ENCODE measurements at regions not wholly inside any gene's neighbourhood (a gene's known extent, or its start where the extent isn't known, plus 50 kb on each side); places are given as distances from the start of the nearest gene placed in this dataset.

- Histone ChIP-seq H3K4me3 (ENCODE audit: low read length) (no peak overlapping the region), H3K4me1 (ENCODE audit: control insufficient read depth, low read length) (no peaks in the 10 kb centered on the region), H3K27me3 (ENCODE audit: control insufficient read depth, low read length) (no peaks in the 10 kb centered on the region), H3K9me3 (ENCODE audit: control insufficient read depth, insufficient read depth, low read length) (no peaks in the 10 kb centered on the region), H3K36me3 (ENCODE audit: control insufficient read depth, low read length) (no peaks in the 10 kb centered on the region), H4K20me1 (ENCODE audit: control insufficient read depth, insufficient read depth, low read depth, low read length) (no peaks in the 10 kb centered on the region), H3K4me2 (ENCODE audit: low read length) (no peak overlapping the region), H3K79me2 (ENCODE audit: control insufficient read depth, low read length) (no peaks in the 10 kb centered on the region), H3K9me2 (replicated peaks; ENCODE audit: control insufficient read depth, low read length) (no peaks in the 10 kb centered on the region), H3F3A (ENCODE audit: control insufficient read depth, insufficient read depth) (no peaks in the 10 kb centered on the region), H3K27ac (ENCODE audit: low read depth, low read length) (no peak overlapping the region)
- TF ChIP-seq EZH2phosphoT487 (IDR thresholded peaks at IDR 0.05; ENCODE audit: borderline replicate concordance, low read length), result no peak
- no peak for TF ChIP-seq CTCF (IDR thresholded peaks at IDR 0.05; ENCODE audit: low read depth, low read length, poor library complexity, severe bottlenecking)
Measured at GRCh38 chr10:129169115-129169514, 297.9 kb upstream of the MGMT start.

- no peaks in the 10 kb centered on the region for H3K9me3 ChIP-seq (ENCODE audit: control insufficient read depth, insufficient read depth, low read length)
- no peaks in the 10 kb centered on the region for H4K20me1 ChIP-seq (ENCODE audit: control insufficient read depth, insufficient read depth, low read depth, low read length)
- H3K4me3 ChIP-seq (ENCODE audit: low read length), result no peak overlapping the region
- no peaks in the 10 kb centered on the region for H3K27me3 ChIP-seq (ENCODE audit: control insufficient read depth, low read length)
- no peak overlapping the region for H3K4me2 ChIP-seq (ENCODE audit: low read length)
- no peaks in the 10 kb centered on the region for H3K79me2 ChIP-seq (ENCODE audit: control insufficient read depth, low read length)
- no peaks in the 10 kb centered on the region for H3K4me1 ChIP-seq (ENCODE audit: control insufficient read depth, low read length)
- no peaks in the 10 kb centered on the region for H3F3A ChIP-seq (ENCODE audit: control insufficient read depth, insufficient read depth)
- TF ChIP-seq CTCF (IDR thresholded peaks at IDR 0.05; ENCODE audit: low read depth, low read length, poor library complexity, severe bottlenecking) (no peak), EZH2phosphoT487 (IDR thresholded peaks at IDR 0.05; ENCODE audit: borderline replicate concordance, low read length) (no peak)
- H3K9me2 ChIP-seq (replicated peaks; ENCODE audit: control insufficient read depth, low read length), result no peaks in the 10 kb centered on the region
- no peak overlapping the region for H3K27ac ChIP-seq (ENCODE audit: low read depth, low read length)
- no peaks in the 10 kb centered on the region for H3K36me3 ChIP-seq (ENCODE audit: control insufficient read depth, low read length)
Measured at GRCh38 chr10:129170812-129171211, 296.2 kb upstream of the MGMT start.

- H3K4me3 ChIP-seq (ENCODE audit: low read length), result no peak overlapping the region
- H3K4me2 ChIP-seq (ENCODE audit: low read length), result no peak overlapping the region
- H3K4me1 ChIP-seq (ENCODE audit: control insufficient read depth, low read length), result no peaks in the 10 kb centered on the region
- H3K9me2 ChIP-seq (replicated peaks; ENCODE audit: control insufficient read depth, low read length), result no peaks in the 10 kb centered on the region
- no peak for TF ChIP-seq EZH2phosphoT487 (IDR thresholded peaks at IDR 0.05; ENCODE audit: borderline replicate concordance, low read length)
- no peak overlapping the region for H3K27ac ChIP-seq (ENCODE audit: low read depth, low read length)
- no peaks in the 10 kb centered on the region for H3F3A ChIP-seq (ENCODE audit: control insufficient read depth, insufficient read depth)
- no peaks in the 10 kb centered on the region for H3K36me3 ChIP-seq (ENCODE audit: control insufficient read depth, low read length)
- no peaks in the 10 kb centered on the region for H3K27me3 ChIP-seq (ENCODE audit: control insufficient read depth, low read length)
- H4K20me1 ChIP-seq (ENCODE audit: control insufficient read depth, insufficient read depth, low read depth, low read length), result no peaks in the 10 kb centered on the region
- no peaks in the 10 kb centered on the region for H3K9me3 ChIP-seq (ENCODE audit: control insufficient read depth, insufficient read depth, low read length)
- H3K79me2 ChIP-seq (ENCODE audit: control insufficient read depth, low read length), result no peaks in the 10 kb centered on the region
Measured at GRCh38 chr10:129171812-129172211, 295.2 kb upstream of the MGMT start.

GRCh38 chr10:129174232-129175014 lies 292.6 kb upstream of the MGMT start:
- no peaks in the 10 kb centered on the region for H3K4me1 ChIP-seq (ENCODE audit: control insufficient read depth, low read length)
- H3K36me3 ChIP-seq (ENCODE audit: control insufficient read depth, low read length), result no peaks in the 10 kb centered on the region
- no peaks in the 10 kb centered on the region for H3K79me2 ChIP-seq (ENCODE audit: control insufficient read depth, low read length)
- H3K27ac ChIP-seq (ENCODE audit: low read depth, low read length), result no peak overlapping the region
- H3K4me3 ChIP-seq (ENCODE audit: low read length), result no peak overlapping the region
- no peaks in the 10 kb centered on the region for H4K20me1 ChIP-seq (ENCODE audit: control insufficient read depth, insufficient read depth, low read depth, low read length)
- TF ChIP-seq CTCF (IDR thresholded peaks at IDR 0.05; ENCODE audit: low read depth, low read length, poor library complexity, severe bottlenecking), result no peak
- TF ChIP-seq EZH2phosphoT487 (IDR thresholded peaks at IDR 0.05; ENCODE audit: borderline replicate concordance, low read length), result no peak
- H3F3A ChIP-seq (ENCODE audit: control insufficient read depth, insufficient read depth), result no peaks in the 10 kb centered on the region
- H3K9me2 ChIP-seq (replicated peaks; ENCODE audit: control insufficient read depth, low read length), result no peaks in the 10 kb centered on the region
- H3K27me3 ChIP-seq (ENCODE audit: control insufficient read depth, low read length), result no peaks in the 10 kb centered on the region
- H3K4me2 ChIP-seq (ENCODE audit: low read length), result no peak overlapping the region
- H3K9me3 ChIP-seq (ENCODE audit: control insufficient read depth, insufficient read depth, low read length), result no peaks in the 10 kb centered on the region

All from DOHH2 (cell line).